ENCODE measurements at regions not wholly inside any gene's neighbourhood (a gene's known extent, or its start where the extent isn't known, plus 50 kb on each side); places are given as distances from the start of the nearest gene placed in this dataset.

DNA sequence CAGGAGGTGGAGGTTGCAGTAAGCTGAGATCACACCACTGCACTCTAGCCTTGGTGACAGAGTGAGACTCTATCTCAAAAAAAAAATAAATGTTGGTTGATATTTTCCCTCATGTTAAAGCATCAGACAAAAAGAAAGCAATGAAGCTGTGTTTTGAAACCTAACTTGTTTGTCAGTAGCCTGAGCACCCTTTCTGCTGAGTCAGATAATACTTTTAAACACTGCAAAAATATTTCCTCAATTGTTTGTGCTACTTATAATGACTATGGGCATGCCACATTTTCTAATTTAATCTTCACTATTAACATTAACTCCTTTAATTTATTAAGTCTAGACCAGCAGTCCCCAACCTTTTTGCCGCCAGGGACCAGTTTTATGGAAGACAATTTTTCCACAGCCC is 236.3 kb upstream of the AGAP1 start:
- Histone ChIP-seq H3K9me2 (ENCODE audit: insufficient read depth) (peaks cover 7% of the 10 kb centered on the region; the same call in 1 of the 2 replicates), H3K79me2 (replicated peaks; ENCODE audit: insufficient read depth) (no peaks in the 10 kb centered on the region), H3K4me1 (ENCODE audit: insufficient read depth) (no peaks in the 10 kb centered on the region), H3K27ac (ENCODE audit: low read depth) (no peak overlapping the region), H3K4me2 (no peak overlapping the region), H4K20me1 (replicated peaks; ENCODE audit: insufficient read depth) (no peaks in the 10 kb centered on the region), H3F3A (replicated peaks; ENCODE audit: low read depth) (no peaks in the 10 kb centered on the region), H3K27me3 (ENCODE audit: insufficient read depth) (no peaks in the 10 kb centered on the region), H2AFZ (no peak overlapping the region), H3K4me3 (no peak overlapping the region), H3K36me3 (ENCODE audit: insufficient read depth) (no peaks in the 10 kb centered on the region; the same call in 1 of the 2 replicates)
- peaks cover 5% of the 10 kb centered on the region; the same call in 2 of the 3 replicates for H3K4me1 Mint-ChIP-seq
- H3K27ac Mint-ChIP-seq, result no peak overlapping the region
- no peak overlapping the region for H3K4me3 Mint-ChIP-seq
- TF ChIP-seq STAT1 (IDR thresholded peaks at IDR 0.05; ENCODE audit: unreplicated experiment), result no peak
- ATAC-seq (no peak), DNase-seq (ENCODE audit: low spot score) (no peak)
- peaks cover 10% of the 10 kb centered on the region; the same call in 2 of the 3 replicates for H3K36me3 Mint-ChIP-seq (ENCODE audit: low read depth)
- H3K27me3 Mint-ChIP-seq (ENCODE audit: insufficient read depth, low read depth, poor library complexity), result no peaks in the 10 kb centered on the region
- H3K9me3 Mint-ChIP-seq, result peaks cover 14% of the 10 kb centered on the region; the same call in 2 of the 3 replicates

DNA sequence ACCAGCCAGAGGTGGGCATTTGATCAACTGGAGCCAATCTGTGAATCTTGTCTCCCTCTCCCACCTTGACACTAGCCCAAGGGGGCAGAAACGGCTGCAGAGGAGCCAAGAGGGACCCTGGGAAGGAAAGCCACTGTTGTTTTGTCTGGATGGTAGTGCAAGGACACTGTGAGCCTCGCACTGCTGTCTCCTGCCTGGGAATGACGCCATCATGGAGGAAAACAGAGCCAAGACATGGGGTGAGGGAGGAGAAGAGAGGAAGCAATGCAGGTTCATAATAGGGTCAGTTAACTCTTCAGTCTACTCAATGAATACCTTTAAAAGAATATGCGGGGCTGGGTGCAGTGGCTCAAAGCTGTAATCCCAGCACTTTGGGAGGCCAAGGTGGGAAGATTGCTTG is 231.1 kb upstream of the AGAP1 start:
- peaks cover 12% of the 10 kb centered on the region for H3K27me3 Mint-ChIP-seq (ENCODE audit: insufficient read depth, low read depth, poor library complexity)
- no peak overlapping the region for H3K27ac Mint-ChIP-seq
- no peak overlapping the region for H3K4me3 ChIP-seq
- TF ChIP-seq POLR2AphosphoS5 (IDR thresholded peaks at IDR 0.05; ENCODE audit: low read depth), result no peak
- no peak for TF ChIP-seq ZNF331 (CRISPR knock-in tag; IDR thresholded peaks at IDR 0.05; ENCODE audit: low read depth)
- no peak for TF ChIP-seq EZH2phosphoT487 (IDR thresholded peaks at IDR 0.05; ENCODE audit: unreplicated experiment)
- TF ChIP-seq, protein P1, sequence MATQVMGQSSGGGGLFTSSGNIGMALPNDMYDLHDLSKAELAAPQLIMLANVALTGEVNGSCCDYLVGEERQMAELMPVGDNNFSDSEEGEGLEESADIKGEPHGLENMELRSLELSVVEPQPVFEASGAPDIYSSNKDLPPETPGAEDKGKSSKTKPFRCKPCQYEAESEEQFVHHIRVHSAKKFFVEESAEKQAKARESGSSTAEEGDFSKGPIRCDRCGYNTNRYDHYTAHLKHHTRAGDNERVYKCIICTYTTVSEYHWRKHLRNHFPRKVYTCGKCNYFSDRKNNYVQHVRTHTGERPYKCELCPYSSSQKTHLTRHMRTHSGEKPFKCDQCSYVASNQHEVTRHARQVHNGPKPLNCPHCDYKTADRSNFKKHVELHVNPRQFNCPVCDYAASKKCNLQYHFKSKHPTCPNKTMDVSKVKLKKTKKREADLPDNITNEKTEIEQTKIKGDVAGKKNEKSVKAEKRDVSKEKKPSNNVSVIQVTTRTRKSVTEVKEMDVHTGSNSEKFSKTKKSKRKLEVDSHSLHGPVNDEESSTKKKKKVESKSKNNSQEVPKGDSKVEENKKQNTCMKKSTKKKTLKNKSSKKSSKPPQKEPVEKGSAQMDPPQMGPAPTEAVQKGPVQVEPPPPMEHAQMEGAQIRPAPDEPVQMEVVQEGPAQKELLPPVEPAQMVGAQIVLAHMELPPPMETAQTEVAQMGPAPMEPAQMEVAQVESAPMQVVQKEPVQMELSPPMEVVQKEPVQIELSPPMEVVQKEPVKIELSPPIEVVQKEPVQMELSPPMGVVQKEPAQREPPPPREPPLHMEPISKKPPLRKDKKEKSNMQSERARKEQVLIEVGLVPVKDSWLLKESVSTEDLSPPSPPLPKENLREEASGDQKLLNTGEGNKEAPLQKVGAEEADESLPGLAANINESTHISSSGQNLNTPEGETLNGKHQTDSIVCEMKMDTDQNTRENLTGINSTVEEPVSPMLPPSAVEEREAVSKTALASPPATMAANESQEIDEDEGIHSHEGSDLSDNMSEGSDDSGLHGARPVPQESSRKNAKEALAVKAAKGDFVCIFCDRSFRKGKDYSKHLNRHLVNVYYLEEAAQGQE (IDR thresholded peaks at IDR 0.05; ENCODE audit: unreplicated experiment), result no peak
- TF ChIP-seq, protein P2, sequence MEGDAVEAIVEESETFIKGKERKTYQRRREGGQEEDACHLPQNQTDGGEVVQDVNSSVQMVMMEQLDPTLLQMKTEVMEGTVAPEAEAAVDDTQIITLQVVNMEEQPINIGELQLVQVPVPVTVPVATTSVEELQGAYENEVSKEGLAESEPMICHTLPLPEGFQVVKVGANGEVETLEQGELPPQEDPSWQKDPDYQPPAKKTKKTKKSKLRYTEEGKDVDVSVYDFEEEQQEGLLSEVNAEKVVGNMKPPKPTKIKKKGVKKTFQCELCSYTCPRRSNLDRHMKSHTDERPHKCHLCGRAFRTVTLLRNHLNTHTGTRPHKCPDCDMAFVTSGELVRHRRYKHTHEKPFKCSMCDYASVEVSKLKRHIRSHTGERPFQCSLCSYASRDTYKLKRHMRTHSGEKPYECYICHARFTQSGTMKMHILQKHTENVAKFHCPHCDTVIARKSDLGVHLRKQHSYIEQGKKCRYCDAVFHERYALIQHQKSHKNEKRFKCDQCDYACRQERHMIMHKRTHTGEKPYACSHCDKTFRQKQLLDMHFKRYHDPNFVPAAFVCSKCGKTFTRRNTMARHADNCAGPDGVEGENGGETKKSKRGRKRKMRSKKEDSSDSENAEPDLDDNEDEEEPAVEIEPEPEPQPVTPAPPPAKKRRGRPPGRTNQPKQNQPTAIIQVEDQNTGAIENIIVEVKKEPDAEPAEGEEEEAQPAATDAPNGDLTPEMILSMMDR (conservative IDR thresholded peaks at IDR 0.05; ENCODE audit: low read depth in 2 of 2), result no peak
- TF ChIP-seq, protein P3, sequence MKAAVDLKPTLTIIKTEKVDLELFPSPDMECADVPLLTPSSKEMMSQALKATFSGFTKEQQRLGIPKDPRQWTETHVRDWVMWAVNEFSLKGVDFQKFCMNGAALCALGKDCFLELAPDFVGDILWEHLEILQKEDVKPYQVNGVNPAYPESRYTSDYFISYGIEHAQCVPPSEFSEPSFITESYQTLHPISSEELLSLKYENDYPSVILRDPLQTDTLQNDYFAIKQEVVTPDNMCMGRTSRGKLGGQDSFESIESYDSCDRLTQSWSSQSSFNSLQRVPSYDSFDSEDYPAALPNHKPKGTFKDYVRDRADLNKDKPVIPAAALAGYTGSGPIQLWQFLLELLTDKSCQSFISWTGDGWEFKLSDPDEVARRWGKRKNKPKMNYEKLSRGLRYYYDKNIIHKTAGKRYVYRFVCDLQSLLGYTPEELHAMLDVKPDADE (IDR thresholded peaks at IDR 0.05), result no peak
- no peak for TF ChIP-seq ZNF114 (CRISPR knock-in tag; IDR thresholded peaks at IDR 0.05)
- TF ChIP-seq STAT1 (IDR thresholded peaks at IDR 0.05; ENCODE audit: unreplicated experiment), result no peak
- TF ChIP-seq CREB1 (CRISPR knock-in tag; IDR thresholded peaks at IDR 0.05; ENCODE audit: low read depth), result no peak
- no peak for TF ChIP-seq EZH2 (IDR thresholded peaks at IDR 0.05; ENCODE audit: low read depth, unreplicated experiment)

More for the DNA sequence above, 231.1 kb upstream of the AGAP1 start:
- Mint-ChIP-seq H3K4me3 (no peak overlapping the region), H3K4me1 (peaks cover 10% of the 10 kb centered on the region; the same call in 2 of the 3 replicates), H3K36me3 (ENCODE audit: low read depth) (peaks cover 9% of the 10 kb centered on the region; the same call in 2 of the 3 replicates), H3K9me3 (peaks cover 7% of the 10 kb centered on the region; the same call in 2 of the 3 replicates)
- Histone ChIP-seq H2AFZ (peak overlapping the region; percentile 63; the same call in 1 of the 2 replicates), H3K36me3 (ENCODE audit: insufficient read depth) (no peaks in the 10 kb centered on the region), H3K4me1 (ENCODE audit: insufficient read depth) (no peaks in the 10 kb centered on the region), H3K27me3 (ENCODE audit: insufficient read depth) (no peaks in the 10 kb centered on the region), H3K79me2 (replicated peaks; ENCODE audit: insufficient read depth) (no peaks in the 10 kb centered on the region), H3F3A (replicated peaks; ENCODE audit: low read depth) (no peaks in the 10 kb centered on the region), H4K20me1 (replicated peaks; ENCODE audit: insufficient read depth) (no peaks in the 10 kb centered on the region), H3K9me2 (ENCODE audit: insufficient read depth) (peaks cover 8% of the 10 kb centered on the region; the same call in 1 of the 2 replicates), H3K4me2 (no peak overlapping the region), H3K27ac (ENCODE audit: low read depth) (no peak overlapping the region)
- ATAC-seq (no peak), DNase-seq (ENCODE audit: low spot score) (no peak)

Data from GM23338 (cell line).